HS-5 (cell line): ENCODE measurements at regions not wholly inside any gene's neighbourhood (a gene's known extent, or its start where the extent isn't known, plus 50 kb on each side); places are given as distances from the start of the nearest gene placed in this dataset.
"Not testable (repeated sequence)": the region's sequence is repeated elsewhere in the genome, so short reads cannot be mapped to it uniquely, and the experiment has no call there.

Source experiments
- DNase-seq: peaks from one replicate; pipeline ENCODE4 v3.0.0-alpha.2; 2012; ENCODE audit warnings: low read depth

GRCh38 chr1:229133811-229134210 is 137.1 kb upstream of the RAB4A start:
- no peak for DNase-seq

GRCh38 chr1:229134381-229135217 is 136.3 kb upstream of the RAB4A start:
- not testable (repeated sequence) for DNase-seq

- no peak for DNase-seq
These were observed 135.1 kb upstream of the RAB4A start for GRCh38 chr1:229135773-229136172.

- no peak for DNase-seq
These were observed 134.1 kb upstream of the RAB4A start for GRCh38 chr1:229136822-229137221.

- DNase-seq, result no peak
These were observed 133.6 kb upstream of the RAB4A start for GRCh38 chr1:229137271-229137670.

- DNase-seq, result no peak
These were observed 132.9 kb upstream of the RAB4A start for GRCh38 chr1:229138058-229138457.

GRCh38 chr1:229139331-229140118 is 131.4 kb upstream of the RAB4A start:
- DNase-seq, result no peak

GRCh38 chr1:229140119-229140396 is 130.9 kb upstream of the RAB4A start:
- DNase-seq, result no peak

GRCh38 chr1:229141271-229141670 is 129.6 kb upstream of the RAB4A start:
- no peak for DNase-seq

GRCh38 chr1:229141689-229142377 is 129.1 kb upstream of the RAB4A start:
- no peak for DNase-seq

GRCh38 chr1:229142471-229142870 is 128.4 kb upstream of the RAB4A start:
- no peak for DNase-seq

- DNase-seq, result no peak
These were observed 124.3 kb upstream of the RAB4A start for GRCh38 chr1:229146647-229147046.

- no peak for DNase-seq
These were observed 123.8 kb upstream of the RAB4A start for GRCh38 chr1:229147072-229147471.

GRCh38 chr1:229148041-229148671 is 122.8 kb upstream of the RAB4A start:
- no peak for DNase-seq

- DNase-seq, result no peak
These were observed 122.2 kb upstream of the RAB4A start for GRCh38 chr1:229148743-229149142.

- no peak for DNase-seq
These were observed 121.5 kb upstream of the RAB4A start for GRCh38 chr1:229149435-229149834.

- no peak for DNase-seq
These were observed 120.4 kb upstream of the RAB4A start for GRCh38 chr1:229150518-229150917.

- DNase-seq, result not testable (repeated sequence)
These were observed 119.5 kb upstream of the RAB4A start for GRCh38 chr1:229151412-229151811.

- DNase-seq, result no peak
These were observed 118.6 kb upstream of the RAB4A start for GRCh38 chr1:229152311-229152710.

- DNase-seq, result no peak
These were observed 116.9 kb upstream of the RAB4A start for GRCh38 chr1:229153955-229154548.

GRCh38 chr1:229154811-229155210 is 116.1 kb upstream of the RAB4A start:
- no peak for DNase-seq

- DNase-seq, result no peak
These were observed 115.4 kb upstream of the RAB4A start for GRCh38 chr1:229155472-229155871.
